Caki2 (cell line): ENCODE measurements at regions not wholly inside any gene's neighbourhood (a gene's known extent, or its start where the extent isn't known, plus 50 kb on each side); places are given as distances from the start of the nearest gene placed in this dataset.

Experiments
- DNase-seq: peaks from one replicate; pipeline ENCODE4 v3.0.0-alpha.2; 2015; ENCODE audit warnings: low read depth
- in situ Hi-C: cut with HindIII; loops from 2 replicates; pipeline ENCODE4 v1.10.0; 2016; ENCODE audit warnings: low sequenced_read_pairs, low pct_unique_long_range_greater_than_20kb, mixed read lengths

DNA sequence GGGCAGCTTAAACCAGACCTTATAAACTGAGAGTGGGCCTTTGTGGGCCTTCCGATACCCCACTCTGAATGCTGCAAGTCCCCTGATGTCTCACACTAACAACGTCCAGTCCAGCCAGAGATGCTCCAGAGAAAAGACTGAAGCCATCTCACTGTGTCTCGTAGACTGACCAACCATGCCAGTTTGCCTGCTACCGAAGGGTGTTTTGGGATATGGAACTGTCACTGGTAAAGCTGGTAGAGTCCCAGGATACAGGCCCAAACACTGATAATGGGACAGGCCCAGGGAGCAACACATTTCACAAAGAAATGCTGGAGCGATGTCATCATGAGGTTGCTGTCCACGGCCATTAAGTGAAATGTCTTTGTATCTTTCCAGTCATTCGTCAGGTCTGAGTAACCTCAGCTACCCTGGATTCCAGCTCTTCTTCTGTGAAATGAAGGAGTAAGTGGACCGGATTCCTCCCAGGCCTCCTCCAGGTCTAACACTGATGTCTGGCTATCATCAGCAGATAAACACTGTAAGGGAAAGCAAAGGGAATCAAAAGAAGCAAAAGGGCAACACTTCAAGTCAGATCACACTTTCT, 81.6 kb downstream of the SLC5A7 start:
- in situ Hi-C loops = no loop called here
- no peak for DNase-seq

DNA sequence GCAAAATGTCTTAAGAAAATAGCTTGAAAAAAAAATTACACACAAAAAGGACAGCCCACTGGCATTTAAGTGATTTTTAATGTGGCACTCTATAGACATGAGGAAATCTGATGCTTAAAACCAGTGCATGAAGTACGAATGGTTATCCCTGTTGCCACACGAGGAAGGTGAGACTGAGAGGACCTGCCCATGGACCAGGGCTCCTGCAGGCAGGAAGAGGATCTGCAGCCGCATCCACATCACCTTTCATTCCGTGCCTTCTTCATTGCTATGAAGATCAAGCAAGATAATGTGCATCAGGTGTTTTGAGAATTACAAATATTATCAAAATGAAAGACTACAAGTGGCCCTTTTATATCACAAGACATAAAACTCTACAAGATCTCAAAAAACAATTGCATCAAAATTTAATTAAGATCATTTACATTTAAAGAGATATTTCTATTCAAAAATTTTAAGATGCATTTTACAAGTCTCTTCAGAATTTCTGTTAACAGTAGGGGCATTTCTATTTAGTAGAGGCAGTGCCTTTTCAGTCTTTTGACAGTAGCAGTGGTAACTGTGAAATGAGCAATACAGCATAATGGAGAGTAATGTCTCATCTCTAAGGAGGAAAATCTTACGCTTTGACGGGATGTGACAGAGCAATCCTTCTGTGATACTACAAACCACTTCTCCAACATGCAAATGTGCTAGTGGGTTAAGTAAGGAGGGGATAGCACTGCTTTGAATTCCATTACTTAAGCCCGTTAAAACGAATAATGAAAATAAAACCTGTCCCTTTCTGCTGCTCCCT, 83.4 kb downstream of the SLC5A7 start:
- in situ Hi-C loops = no loop called here
- no peak for DNase-seq

DNA sequence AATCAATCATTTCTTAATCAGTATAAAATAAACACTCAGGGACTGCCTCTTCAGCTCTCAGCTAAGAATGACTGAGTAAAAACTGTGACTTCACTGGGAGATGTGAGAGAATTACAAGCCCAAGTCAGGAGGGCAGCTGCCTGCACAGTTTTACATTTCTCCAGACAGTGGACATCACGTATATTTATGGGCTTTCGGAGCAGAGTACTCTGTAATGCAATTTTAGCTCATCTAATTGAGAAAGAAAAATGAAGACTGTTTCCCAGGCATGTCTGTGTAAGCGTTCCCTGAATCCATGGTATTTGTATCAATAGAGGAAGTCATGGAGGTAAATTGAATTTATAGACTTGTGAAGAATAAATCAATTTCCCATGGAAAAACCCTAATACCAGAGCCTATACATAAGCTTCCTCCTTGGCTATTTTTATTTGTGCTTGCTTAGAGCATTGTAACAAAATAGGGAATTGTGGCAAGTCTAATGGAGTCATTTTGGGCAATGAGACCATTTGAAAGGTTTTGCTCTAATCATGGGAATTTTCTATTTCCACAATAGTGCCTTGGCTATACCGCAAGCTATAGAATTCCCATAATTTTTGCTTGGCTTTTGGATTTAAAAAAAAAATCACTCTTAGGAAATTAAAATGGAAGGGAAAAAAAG, 87.2 kb downstream of the SLC5A7 start:
- DNase-seq = no peak
- in situ Hi-C loops = no loop called here

DNA sequence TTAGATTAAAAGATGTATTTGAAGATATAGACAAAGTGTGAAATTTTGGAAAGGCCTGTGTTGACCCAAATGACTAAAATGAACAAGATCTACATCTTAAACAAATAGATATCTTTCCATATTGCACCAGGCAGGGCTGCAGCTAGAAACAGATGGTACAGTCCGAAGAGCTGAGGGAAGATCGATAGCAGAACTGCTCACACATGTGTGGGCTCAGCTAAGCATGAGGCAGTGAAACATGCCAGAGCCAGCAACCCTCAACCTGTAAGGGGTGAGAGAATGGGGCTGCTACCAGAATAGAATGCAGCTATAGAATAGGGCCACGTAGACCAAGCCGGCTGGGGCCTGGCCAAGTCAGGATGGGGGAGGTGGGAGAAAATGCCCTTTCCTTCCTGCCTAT, 87.8 kb downstream of the SLC5A7 start:
- no peak for DNase-seq
- in situ Hi-C loops = no loop called here

DNA sequence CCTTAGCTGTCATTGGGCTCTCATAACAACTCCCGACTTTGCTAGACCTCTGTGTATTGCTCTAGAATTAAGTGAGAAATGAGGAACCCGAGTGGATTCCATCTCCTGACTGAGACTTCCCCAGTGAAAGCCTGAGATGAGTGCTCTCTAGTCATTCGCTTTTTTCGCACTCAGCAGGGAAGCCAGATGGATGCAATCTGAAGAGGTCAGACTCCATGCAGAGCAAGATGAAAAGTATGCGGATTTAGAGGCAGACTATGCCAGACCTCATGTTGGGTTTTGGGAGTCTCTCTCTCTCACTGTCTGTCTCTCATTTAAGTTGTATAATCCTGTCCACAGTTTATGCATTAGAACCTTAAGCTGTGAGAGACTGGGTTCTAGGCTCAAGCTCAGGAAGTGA, 88.6 kb downstream of the SLC5A7 start:
- no peak for DNase-seq
- in situ Hi-C loops = no loop called here

DNA sequence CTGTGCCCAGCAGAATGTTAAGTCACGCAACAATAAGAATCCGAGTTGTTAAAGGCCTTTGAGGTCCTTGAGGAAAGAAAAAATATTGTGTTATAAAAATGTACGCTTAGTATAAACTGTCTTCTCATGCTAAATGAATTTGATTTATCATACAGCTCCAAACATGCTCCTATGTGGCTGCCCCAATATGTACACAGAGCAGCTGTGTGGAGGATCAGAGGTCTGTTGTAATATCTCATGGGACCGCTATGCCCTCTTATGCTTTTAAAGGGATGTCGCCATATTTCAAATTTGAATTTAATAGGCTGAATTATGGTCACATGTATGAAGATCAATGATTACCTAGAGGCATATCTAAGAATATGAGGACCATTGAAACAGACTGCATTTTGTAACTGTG, 90.2 kb downstream of the SLC5A7 start:
- in situ Hi-C loops = no loop called here
- DNase-seq = no peak

DNA sequence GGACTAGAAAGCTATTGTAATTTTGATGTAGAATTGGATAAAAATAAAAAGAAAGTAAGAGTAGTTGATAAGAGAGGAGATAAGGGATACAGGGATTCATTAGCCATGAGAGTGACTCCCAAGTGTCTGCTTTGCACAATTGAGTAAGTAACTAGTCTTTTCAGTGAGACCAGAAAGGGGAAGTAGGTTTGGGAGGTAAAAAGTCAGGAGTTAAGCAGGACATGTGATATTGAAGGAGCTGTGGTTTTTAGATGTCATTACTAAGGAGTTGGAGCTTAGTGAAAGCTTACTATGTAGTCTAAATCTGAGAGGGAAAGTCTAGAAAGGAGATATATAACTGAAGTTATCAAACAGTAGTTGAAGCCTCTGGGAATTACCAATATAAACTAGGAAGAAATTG, 93.4 kb downstream of the SLC5A7 start:
- in situ Hi-C loops = no loop called here

DNA sequence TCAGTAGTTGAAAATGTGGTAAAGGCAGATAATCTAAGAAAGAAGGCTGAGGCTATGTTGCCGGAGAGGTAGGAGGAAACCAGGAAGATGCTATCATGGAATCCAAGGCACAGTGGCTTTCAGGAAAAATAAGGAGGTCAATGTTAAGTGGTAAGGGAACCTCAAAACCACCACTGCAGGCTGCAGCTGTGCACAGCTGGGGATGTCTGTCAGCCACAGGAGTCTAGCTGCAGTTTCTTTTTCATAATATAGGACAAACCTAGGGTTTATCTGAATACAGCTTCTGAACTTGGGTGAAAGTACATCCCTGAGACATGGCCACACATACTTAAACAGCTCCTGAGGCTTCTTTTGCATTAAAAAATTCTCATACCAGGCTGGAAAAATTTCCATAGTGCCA, 93.9 kb downstream of the SLC5A7 start:
- in situ Hi-C loops = no loop called here
- no peak for DNase-seq

More for the DNA sequence above, 93.4 kb downstream of the SLC5A7 start:
- no peak for DNase-seq

DNA sequence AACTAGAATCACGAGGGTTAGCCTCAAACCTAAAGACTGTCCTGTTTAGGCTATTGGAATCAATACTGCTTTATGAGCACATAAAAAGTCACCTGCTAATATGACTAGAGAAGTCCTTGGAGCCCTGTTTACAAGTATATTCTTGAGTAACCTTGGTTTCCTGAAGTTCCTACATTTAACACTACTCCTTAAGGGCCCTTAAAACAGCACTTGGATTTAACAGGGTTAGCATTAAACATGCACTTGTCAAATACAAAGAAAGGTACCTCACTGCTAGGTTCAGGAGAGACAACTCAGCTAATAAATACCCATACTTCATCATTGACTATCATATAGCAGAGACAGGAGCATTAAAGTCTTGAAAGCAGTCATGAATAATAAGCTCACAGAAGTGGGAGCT, 96.7 kb downstream of the SLC5A7 start:
- DNase-seq = no peak
- in situ Hi-C loops = no loop called here

DNA sequence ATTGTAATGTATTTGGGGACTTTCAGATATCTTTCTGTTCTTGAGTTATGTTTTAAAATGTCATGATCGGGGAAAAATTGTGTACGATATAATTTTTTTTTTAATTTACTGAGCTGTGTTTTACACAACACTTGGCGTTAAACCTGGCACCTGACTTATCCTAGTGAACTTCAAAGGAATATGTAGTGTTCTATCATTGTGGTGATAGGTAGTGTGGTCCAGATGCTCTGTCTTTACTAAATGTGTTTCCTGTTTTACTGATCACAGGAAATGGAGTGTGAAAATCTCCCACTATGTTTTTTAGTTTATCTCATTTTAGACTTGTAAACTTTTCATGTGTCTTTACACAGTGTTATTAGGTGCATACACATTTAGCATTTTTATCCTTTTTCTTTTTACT, 98.0 kb downstream of the SLC5A7 start:
- in situ Hi-C loops = no loop called here
- no peak for DNase-seq

DNA sequence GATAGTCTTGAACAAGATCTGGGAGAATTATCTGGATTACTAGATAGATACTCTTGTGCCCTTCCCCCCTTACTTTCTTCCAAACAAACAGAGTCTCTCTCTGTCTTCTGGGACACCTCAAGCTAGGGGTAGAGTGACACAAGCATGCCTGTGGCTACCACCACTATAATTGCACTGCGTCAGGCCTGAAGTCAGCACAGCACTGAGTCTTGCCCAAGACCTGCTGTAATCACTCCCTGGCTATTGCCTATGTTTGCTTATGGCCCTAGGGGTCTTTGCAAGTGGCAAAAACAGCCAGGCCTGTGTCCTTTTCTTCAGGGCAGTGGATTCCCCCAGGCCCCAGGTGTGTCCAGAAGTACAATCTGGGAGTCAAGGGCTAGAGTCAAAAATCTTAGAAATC, 106.6 kb downstream of the SLC5A7 start:
- DNase-seq = no peak
- in situ Hi-C loops = no loop called here

DNA sequence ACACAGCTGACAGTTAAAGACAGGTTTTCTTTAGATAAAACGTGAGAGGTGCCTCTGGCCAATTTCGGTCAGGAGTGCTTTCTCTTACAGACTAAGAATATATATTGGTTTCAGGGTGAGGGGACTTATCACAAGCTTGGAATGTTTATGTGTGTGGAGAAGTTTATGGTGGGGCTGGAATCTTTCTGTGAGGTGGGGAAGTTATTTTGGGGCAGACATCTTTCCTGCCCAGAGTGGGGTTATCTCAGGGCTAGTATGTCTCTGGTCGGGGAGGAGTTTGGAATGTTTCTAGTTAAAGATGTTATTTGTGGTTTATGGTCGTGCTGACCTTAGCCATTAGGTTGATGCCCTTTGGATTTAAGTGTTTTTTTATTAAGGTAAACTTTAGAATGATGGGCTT, 115.2 kb downstream of the SLC5A7 start:
- in situ Hi-C loops = no loop called here
- no peak for DNase-seq

DNA sequence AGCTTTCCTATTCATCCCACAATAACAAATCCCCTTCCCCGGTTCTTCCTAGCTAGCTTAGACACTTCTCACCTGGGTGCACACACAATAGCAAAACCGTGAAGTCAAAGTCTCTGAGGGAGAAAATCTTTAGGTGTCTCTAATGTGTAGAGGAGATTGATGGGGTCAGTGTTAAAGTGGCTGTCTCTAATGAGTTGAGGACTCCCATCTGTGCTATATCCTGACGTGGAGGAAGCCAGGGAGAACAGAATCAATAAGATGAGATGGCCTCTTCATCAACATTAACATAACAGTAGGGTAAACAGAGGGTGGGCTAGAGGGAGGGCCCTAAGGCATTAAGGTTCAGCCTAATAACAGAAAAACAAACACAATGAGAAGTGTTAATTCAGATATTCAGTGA, 120.4 kb downstream of the SLC5A7 start:
- DNase-seq = no peak
- in situ Hi-C loops = no loop called here

DNA sequence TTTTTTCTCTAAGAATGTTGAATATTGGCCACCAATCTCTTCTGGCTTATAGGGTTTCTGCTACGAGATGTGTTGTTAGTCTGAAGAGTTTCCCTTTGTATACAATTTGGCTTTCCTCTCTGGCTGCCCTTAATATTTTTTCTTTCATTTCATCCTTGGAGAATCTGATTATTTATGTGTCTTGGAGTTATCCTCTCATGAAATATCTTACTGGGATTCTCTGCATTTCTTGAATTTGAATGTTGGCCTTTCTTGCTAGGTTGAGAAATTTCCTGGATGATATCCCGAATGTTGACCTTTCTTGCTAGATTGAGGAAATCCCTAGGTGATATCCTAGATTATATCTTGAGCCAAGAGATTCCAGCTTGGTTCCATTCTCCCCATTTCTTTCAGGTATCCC, 125.6 kb downstream of the SLC5A7 start:
- DNase-seq = no peak
- in situ Hi-C loops = no loop called here

DNA sequence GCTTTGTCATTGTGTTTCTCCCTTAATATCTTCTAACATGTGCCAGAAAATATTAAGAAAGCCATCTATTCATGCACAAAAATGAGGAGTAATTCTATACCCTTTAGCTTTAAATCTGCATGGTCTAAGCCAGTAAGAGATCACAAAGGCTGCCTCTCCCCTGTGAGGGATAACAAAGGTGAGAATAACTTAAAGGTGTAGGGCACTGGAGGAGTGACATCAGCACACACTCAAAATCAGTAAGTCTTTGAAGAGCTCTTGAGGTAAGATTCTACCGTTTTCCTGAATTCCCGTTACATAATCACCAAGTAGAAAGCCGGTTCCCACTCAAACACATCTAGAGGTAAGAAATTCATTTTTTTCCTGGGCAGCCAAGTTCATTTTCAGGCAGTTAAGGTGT, 123.9 kb upstream of the SULT1C3 start:
- DNase-seq = no peak
- in situ Hi-C loops = no loop called here

DNA sequence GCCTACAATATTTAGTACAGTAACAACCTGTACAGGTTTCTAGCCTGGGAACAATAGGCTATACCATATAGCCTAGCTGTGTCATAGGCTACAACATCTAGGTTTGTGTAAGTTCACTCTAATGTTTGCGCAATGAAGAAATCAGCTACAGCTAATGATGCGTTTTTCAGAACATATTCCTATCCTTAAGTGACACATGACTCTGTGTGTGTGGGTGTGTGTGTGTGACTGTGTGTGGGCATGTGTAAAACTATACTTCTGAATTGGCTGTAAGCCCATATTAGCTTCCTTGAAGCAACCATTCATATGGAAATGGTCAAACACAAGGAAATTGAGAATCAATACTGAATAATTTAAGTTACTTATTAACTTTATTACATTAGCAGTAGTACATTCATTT, 120.8 kb upstream of the SULT1C3 start:
- no peak for DNase-seq
- in situ Hi-C loops = no loop called here

DNA sequence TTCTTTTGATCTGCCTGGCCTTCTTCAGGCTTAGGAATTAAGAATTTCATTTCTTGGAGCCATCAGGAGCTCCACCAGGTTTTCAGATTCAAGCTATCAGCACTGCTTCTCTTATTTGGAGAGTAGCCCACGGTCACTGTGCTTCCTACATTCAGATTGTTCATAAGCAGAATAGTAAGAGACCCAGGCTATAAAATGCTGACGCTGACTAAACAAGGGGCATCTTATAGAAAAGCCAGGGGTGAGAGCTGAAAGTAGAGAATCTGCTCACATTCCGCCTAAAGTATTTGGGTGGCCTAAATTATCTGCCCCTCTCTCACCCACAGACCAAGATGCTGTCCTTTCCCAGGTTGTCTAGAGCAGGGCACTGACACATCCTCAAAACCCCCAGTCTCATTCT, 120.3 kb upstream of the SULT1C3 start:
- in situ Hi-C loops = no loop called here
- no peak for DNase-seq

DNA sequence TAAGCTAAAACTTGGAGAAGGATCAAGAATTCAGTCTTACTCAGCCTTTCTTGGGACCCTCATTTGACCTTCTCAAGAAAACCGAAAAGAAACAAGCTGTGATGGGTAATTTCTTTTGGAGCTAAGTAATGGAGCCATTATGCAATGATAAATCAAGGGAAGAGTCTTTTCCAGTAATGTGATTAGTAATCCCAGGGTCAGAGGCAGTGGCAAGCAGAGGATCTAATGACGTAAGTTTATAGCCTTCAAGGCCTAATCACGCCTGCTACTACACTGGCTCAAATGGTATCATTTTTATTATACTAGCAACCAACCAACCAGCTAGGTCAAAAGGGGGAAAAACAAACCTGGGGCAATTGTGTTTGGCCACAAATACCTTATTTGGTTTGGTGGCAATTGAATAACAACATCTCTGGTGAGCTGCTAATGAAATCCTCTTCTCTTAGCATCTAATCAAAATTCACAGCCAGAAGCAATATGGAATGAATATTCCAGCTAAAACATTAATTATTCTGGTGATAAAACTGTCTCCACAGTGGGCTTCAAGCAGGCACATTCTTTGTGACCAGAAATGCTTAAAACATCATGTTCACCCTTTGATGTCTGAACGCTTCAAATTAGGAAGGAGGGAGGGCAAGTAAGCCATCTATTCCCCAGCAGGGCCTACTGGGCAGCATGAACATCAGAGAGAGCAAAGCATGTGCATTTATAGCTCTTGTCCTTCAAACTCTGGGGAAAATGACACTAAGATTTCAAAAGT, 114.9 kb upstream of the SULT1C3 start:
- in situ Hi-C loops = no loop called here
- no peak for DNase-seq

DNA sequence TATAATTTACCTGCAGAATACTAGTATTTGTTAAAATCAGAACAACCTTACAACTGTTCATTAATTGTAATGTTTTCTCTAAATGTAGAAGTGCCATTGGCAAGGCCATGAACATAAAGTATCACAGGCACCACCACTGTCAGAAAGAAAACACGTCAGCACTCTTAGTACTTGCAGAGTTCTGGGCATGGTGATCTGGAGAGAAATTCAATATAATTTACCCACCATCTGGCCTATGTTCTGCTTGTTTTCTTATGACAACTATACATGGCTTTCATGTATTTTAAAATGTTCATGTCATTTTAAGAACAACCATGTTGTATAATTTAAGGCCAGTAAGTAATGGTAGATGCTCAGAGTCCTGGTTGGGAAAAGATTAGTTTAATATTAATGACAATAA, 114.2 kb upstream of the SULT1C3 start:
- DNase-seq = no peak
- in situ Hi-C loops = no loop called here
